GM12865 (cell line): ENCODE measurements at regions not wholly inside any gene's neighbourhood (a gene's known extent, or its start where the extent isn't known, plus 50 kb on each side); places are given as distances from the start of the nearest gene placed in this dataset.
"Not testable (repeated sequence)": the region's sequence is repeated elsewhere in the genome, so short reads cannot be mapped to it uniquely, and the experiment has no call there.

Experiments
- DNase-seq: peaks from one replicate; pipeline ENCODE4 v3.0.0; 2010; ENCODE audit warnings: low read depth
- H3K4me3 ChIP-seq: 2 replicates; pipeline ENCODE4 v1.5.1; 2011; ENCODE audit warnings: mild to moderate bottlenecking, low read depth, low read length, control low read depth
- TF ChIP-seq, protein P1 (sequence below): IDR thresholded peaks from 2 replicates; pipeline ENCODE4 v1.5.1; 2011; ENCODE audit warnings: low read length, control low read depth, low read depth, inconsistent platforms; ENCODE audit not compliant: insufficient read depth; ENCODE audit errors: missing control alignments

DNA sequence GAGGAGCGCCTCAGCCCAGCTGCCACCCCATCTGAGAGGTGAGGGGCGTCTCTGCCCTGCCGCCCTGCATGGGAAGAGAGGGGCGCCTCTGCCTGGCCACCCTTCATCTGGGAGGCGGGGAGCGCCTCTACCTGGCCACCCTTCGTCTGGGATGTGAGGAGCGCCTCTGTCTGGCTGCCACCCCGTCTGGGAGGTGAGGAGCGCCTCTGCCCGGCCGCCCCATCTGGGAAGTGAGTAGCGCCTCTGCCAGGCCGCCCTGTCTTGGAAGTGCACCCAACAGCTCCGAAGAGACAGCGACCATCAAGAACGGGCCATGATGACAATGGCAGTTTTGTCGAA lies 114.4 kb upstream of the CES5A start:
- H3K4me3 ChIP-seq, result no peak overlapping the region
- TF ChIP-seq, protein P1, sequence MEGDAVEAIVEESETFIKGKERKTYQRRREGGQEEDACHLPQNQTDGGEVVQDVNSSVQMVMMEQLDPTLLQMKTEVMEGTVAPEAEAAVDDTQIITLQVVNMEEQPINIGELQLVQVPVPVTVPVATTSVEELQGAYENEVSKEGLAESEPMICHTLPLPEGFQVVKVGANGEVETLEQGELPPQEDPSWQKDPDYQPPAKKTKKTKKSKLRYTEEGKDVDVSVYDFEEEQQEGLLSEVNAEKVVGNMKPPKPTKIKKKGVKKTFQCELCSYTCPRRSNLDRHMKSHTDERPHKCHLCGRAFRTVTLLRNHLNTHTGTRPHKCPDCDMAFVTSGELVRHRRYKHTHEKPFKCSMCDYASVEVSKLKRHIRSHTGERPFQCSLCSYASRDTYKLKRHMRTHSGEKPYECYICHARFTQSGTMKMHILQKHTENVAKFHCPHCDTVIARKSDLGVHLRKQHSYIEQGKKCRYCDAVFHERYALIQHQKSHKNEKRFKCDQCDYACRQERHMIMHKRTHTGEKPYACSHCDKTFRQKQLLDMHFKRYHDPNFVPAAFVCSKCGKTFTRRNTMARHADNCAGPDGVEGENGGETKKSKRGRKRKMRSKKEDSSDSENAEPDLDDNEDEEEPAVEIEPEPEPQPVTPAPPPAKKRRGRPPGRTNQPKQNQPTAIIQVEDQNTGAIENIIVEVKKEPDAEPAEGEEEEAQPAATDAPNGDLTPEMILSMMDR, result no peak
- DNase-seq, result no peak

DNA sequence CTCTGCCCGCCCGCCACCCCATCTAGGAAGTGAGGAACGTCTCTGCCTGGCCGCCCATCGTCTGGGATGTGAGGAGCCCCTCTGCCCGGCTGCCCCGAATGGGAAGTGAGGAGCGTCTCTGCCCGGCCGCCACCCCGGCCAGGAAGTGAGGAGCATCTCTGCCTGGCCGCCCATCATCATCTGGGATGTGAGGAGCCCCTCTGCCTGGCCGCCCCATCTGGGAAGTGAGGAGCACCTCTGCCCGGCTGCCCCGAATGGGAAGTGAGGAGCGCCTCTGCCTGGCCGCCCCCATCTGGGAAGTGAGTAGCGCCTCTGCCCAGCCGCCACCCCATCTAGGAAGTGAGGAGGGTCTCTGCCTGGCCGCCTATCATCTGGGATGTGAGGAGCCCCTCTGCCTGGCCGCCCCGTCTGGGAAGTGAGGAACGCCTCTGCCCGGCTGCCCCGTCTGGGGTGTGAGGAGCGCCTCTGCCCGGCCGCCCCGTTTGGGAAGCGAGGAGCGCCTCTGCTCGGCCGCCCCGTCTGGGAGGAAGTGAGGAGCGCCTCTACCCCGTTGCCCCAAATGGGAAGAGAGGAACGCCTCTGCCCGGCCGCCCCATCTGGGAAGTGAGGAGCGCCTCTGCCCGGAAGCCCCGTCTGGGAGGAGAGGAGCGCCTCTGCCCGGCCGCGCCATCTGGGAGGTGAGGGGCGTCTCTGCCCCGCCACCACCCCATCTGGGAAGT lies 113.8 kb upstream of the CES5A start:
- not testable (repeated sequence) for H3K4me3 ChIP-seq, DNase-seq

DNA sequence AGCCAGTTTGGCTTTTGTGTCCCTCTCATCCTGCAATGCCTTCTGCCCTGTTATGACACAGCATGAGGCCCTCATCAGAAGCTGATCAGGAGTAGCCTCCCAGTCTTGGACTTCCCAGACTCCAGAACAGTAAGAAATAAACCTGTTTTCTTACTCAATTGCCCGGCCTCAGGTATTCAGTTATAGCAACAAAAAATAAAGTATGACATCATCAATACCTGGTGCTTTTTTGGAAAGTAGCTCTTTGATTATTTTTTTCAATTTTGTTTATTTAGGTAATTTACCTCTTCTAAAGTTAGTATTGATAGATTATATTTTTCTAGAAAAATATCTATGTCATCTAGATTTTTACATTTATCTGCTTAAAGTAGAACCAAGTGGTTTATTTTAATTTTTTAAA lies 112.8 kb upstream of the CES5A start:
- TF ChIP-seq, protein P1, result no peak
- H3K4me3 ChIP-seq, result no peak overlapping the region
- DNase-seq, result no peak

DNA sequence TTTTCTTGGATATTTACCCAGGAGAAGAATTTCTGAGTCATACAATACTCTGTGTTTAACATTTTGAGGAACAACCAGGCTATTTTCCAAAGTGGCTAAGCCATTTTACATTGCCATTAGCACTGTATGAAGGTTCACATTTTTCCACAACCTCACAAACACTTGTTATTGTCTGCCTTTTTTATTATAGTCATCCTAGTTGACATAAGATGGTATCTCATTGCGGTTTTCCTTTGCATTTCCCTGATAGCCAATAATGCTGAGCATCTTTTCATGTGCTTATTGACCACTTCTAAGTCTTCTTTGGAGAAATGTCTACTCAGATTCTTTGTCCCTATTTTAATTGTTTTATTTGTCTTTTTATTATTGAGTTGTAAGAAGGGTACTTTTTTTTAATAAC lies 107.4 kb upstream of the CES5A start:
- TF ChIP-seq, protein P1, result no peak
- DNase-seq, result no peak
- H3K4me3 ChIP-seq, result no peak overlapping the region

DNA sequence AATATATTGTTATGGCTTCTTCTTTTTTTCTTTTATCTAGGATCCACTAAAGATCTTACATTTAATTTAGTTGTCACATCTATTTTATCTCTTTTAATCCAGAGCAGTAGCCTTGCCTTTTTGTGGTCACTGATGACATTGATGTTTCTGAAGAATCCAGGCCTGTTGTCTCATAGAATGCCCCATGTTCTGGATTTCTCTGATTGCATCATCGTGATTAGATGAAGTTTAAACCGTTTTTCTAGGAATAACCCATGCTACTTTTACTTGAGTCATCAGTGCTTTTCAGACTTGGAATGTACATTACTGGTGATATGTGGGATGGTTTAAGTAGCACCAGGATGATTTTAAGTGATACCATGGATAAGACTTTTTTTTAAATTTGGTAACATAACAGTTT lies 106.4 kb upstream of the CES5A start:
- TF ChIP-seq, protein P1, result no peak
- H3K4me3 ChIP-seq, result no peak overlapping the region
- DNase-seq, result no peak

DNA sequence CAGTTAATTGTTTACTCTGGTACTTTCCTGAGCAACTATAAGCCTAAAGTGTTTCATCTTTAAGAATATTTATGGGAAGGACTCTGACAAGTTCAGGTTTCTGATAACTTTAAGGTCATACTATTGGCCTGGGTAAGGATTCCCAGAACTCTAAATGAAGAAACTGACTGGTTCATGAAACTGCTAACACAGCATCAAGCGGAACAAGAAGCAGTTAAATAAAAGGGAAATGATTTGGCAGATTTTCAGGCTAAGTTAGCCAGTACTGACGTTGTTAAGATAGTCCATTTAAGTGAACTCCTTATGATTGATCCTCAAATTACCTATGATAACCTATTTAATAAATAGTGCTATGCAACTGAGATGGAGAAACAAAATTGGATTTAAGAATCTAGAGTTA lies 101.6 kb upstream of the CES5A start:
- no peak overlapping the region for H3K4me3 ChIP-seq
- TF ChIP-seq, protein P1, result no peak
- no peak for DNase-seq

DNA sequence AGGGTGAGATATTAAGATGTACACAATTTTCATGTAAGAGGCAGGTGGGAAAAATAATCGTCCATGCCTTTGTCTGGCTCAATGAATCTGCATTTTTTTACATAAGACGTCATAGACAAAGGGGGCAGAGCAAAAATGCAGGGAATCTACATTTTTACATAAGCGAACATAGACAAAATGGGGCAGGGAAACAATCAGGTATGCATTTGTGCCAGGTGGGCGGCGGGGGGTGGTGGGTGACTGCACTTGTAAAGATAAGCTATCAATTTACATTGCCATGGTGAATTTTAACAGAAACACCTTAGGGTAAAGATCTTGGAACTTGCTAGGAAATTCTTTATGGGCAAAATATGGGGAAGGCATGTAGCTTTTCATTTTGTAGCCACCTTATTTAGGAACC lies 96.3 kb upstream of the CES5A start:
- no peak for DNase-seq
- TF ChIP-seq, protein P1, result no peak
- no peak overlapping the region for H3K4me3 ChIP-seq
